ENCODE measurements at regions not wholly inside any gene's neighbourhood (a gene's known extent, or its start where the extent isn't known, plus 50 kb on each side); places are given as distances from the start of the nearest gene placed in this dataset.

GRCh38 chr6:87959083-87959482 lies 88.6 kb upstream of the SPACA1 start:
- TF ChIP-seq EP300 (IDR thresholded peaks at IDR 0.05) (no peak), CTCF (IDR thresholded peaks at IDR 0.05) (no peak), POLR2A (IDR thresholded peaks at IDR 0.05) (no peak)
